GM12892 (cell line): ENCODE measurements at regions not wholly inside any gene's neighbourhood (a gene's known extent, or its start where the extent isn't known, plus 50 kb on each side); places are given as distances from the start of the nearest gene placed in this dataset.
"Not testable (repeated sequence)": the region's sequence is repeated elsewhere in the genome, so short reads cannot be mapped to it uniquely, and the experiment has no call there.

Experiments
- POLR2A ChIP-seq: IDR thresholded peaks from 2 replicates; pipeline ENCODE4 v1.6.1; 2011; ENCODE audit warnings: low read depth, low read length, control low read depth
- POLR2AphosphoS5 ChIP-seq: IDR thresholded peaks from 2 replicates; pipeline ENCODE4 v1.6.1; 2011; ENCODE audit warnings: low read depth, low read length, control low read depth
- TAF1 ChIP-seq: IDR thresholded peaks from 2 replicates; pipeline ENCODE4 v1.6.1; 2011; ENCODE audit warnings: low read depth, mild to moderate bottlenecking, control low read depth, low read length, borderline replicate concordance

DNA sequence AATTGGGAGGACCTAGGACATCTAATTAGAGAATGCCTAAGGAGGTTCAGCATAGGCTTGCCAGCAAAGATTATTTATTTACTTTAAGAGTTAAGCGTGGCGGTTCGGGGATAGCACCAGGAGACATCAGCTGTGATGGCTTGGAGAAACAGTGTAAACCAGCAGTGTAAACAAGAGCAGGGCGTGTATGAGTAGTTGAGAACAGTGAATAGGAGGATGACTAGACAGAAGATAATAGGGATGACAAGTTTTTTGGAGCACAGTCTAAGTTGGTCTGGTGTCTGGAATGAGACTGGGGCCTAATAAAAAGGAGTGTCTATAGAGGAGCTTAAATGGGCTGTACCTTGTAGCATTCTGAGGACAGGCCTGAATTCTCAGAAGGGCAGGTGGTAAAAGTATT, 338.4 kb upstream of the HTR1E start:
- not testable (repeated sequence) for TF ChIP-seq POLR2A, POLR2AphosphoS5, TAF1
